Stimulated activated CD8-positive, alpha-beta memory T cell treated with anti-CD3 and anti-CD28 coated beads, Interleukin-12 subunit alpha, Interleukin-12 subunit beta, amount 100 ng/mL, for 24 hours (primary cell): ENCODE measurements at regions not wholly inside any gene's neighbourhood (a gene's known extent, or its start where the extent isn't known, plus 50 kb on each side); places are given as distances from the start of the nearest gene placed in this dataset.
"Not testable (repeated sequence)": the region's sequence is repeated elsewhere in the genome, so short reads cannot be mapped to it uniquely, and the experiment has no call there.

ENCODE experiments used
- DNase-seq: peaks from one replicate; pipeline ENCODE4 v3.0.0-alpha.2; 2020; ENCODE audit errors: extremely low read depth

DNA sequence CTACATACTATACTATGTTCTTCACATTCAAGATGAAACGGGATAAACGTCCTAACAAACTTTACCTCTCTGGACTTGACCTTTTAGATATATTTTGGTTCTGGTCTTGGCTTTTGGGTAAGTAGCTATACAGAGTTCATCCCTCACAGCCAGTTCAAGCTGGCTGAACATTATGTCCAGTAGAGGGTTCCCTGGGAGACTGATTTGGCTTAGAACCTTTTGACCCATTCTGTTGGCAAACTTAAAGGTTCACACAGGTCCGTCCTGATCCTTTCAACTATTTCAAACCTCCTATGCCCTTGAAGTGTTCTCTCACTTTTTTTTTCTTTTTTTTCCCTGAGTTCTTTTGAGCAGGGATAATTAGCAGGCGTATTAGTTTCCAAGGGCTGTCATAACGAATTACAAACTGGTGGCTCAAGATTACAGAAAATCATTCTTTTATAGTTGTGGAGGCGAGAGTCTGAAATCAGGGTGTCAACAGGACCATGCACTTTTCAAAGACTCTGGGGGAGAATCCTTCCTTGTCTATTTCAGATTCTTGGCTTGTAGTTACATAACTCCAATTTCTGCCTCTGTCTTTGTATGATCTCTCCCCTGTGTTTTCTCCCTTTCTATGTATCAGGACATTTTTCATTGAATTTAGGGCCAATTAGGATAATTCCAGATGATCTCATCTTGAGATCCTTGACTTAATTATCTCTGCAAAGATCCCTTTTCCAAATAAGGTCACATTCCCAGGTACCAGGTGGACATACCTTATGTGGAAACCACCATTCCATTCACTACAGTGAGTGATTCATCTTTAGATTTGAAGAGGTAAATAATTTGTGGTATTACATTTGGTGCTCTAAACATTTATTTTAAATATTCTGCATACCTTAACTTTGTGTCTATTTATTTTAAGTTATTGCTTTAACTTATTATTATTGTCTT lies 257.4 kb upstream of the USP25 start:
- DNase-seq: no peak

DNA sequence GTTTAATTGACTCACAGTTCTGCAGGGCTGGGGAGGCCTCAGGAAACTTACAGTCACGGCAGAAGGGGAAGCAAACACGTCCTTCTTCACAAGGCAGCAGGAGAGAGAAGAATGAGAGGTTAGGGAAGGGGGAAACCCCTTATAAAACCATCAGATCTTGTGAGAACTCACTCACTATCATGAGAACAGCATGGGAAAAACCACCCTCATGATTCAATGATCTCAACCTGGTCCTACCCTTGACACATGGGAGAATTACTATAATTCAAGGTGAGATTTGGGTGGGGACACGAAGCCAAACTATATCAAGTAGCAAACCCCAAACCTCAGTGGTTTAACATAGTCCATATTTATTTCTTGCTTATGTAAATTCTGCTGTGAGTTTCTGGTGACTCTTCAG lies 252.0 kb upstream of the USP25 start:
- not testable (repeated sequence) for DNase-seq

DNA sequence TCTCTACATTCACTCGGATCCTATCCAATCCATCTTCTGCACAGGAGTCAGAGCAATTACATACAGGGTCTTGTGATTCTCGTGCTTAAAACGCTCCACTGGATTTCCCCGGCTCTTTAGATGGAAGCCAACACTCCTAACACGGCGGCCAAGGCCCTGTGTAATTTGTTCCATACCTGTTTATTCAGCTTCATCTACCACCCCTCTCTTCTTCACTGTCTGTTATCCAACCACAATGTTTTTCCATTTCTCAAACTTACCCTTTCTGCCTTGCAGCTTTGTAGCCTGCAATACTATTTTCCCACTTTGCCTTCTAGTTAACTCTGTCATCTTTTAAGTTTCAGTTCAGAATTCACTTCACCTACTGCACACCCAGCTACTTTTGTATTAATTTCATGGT lies 249.6 kb upstream of the USP25 start:
- no peak for DNase-seq

DNA sequence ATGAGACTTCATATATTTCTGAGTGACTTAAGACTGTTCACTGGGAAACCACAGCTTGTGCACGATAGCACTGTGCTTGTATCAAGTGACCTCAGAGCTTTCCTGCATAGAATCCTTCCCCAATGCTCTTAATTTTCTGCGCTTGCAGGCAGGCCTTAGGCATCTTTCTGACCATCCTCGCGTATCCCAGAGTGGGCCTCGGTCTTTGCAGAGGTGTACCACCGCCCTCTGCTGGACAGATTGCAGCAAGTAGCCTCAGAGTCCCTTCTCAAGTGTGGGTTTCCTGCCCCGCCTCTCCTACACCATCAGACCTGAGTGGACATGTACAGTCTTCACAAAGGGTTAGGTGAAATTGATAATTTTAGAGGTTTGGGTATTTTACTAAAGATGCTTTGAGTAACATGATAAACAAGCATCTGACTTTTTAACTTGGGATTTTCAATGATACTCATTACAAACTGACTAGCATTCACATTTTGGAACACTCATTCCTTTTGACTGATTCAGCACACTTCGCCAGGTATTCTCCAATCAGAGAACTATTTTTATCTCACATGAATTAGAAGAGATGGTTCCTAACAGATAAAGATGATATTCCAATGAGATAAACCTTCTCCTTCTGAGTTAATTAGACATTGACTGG lies 246.5 kb upstream of the USP25 start:
- DNase-seq: peak; percentile 47

DNA sequence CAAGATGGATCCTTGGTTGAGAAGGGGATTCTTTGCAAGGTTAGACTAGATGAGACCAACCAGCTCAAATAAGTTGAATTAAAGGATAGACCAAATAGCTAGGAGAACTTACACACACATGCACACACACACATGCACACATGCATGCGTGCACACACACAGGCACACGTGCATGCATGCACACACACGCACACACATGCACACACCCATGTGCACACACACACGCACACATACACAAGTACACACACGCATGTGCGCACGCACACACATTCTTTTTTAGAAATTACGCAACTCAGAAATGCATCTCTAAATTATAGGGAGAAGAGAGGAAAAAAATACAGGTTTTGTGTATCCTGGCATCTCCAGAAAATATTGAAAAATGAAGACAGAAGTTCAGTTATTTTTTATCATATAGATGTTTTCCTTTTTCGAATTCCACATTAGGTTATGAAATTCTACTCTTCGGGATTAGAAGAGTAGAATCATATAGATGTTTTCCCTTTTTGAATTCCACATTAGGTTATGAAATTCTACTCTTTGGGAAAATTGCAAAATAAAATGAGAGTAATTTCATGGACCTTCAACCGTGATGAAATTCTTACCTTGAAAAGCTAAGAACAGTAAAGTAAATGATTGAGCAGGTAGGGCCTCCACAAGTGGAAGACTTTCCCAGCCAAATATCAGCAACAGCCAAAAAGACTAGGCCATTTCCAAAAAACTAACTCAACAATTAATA lies 243.2 kb upstream of the USP25 start:
- no peak for DNase-seq

DNA sequence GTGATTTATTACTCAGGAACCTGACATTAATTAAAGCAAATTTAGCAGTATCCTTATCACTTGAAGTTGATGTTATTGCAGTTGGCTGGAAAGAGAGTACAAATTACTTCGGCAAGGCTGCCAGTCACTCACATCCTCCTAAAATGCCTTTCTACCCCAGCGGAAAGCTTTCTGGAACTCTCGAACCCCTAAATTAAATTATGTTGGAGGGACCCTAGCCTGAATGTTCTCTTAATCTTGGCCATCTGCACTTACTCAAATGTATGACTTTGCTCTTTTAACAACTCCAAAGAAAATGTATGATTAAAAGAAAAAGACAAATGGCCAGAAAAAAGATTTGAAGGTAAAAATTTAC lies 242.6 kb upstream of the USP25 start:
- DNase-seq: no peak

DNA sequence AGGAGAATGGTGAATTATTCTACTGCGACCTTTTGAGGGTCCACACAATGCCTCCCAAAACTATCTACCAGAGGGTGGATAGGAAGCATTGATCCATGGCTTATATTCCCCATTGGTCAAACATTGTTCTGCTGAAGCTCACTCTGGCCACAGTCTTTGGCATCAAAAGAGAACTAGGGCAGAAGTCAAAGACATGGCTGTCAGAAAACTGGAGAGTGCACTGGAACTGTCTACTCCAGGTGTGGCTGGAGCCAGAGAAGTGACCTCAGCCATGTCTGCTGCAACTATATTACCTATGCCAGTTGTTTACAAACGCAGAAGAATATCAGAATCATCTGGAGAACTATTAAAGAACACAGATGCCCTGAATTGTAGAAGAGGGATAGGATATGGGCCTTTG lies 238.7 kb upstream of the USP25 start:
- DNase-seq: no peak

DNA sequence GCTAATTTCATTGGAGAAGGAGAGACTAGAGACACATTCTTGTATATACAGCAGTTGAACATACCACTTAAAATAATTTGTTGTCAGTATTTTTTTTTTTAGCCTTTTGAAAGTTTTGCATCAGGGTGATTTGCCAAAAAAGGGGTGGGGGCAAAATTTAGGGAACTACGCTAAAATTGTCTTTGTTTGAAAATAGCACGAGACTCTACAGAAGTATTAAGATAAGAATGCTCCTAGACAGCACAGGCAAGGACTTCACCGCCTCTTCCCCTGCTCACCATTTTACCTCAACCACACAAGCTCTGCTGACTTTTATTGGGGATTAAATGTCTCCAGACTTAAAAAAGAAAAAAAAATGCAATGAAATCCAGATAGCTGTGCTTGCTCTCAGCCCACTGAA lies 236.1 kb upstream of the USP25 start:
- DNase-seq: no peak

DNA sequence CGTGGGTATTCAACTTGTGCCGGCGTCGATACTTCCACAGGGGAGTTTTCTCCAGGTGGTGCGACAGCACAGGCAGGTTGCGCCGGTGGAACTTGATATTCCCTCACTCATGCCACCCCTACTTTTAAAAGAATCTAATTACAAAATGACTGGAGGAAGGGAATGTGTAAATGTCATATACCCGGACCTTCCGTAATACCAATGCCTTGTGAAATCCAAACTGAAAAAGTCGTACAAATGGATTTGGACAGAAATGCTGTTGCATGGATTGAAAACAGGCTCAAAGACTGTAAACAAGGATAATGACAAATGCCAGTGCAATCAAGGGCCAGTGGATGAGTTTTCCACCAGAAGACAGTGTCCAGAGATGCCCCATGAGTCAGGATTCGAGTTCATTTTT lies 235.3 kb upstream of the USP25 start:
- DNase-seq: no peak

DNA sequence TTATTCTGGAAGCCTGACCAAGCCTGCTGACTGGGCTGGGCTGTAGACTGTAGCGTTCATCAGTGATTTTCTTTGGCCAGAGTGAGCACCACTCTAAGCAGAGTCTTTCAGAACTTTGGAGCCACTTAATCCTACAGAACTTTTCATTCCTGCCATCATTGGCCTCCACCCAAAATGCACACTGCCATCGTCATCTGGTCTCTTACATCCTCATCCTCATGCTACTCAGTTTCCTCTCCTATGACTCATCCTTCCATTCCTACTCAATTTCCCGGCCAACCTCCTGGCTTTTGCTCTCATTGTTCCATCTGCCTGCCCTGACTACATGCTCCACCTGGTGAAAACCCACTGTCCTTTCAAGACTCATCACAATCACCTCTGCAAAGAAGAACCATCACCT lies 233.8 kb upstream of the USP25 start:
- DNase-seq: no peak

DNA sequence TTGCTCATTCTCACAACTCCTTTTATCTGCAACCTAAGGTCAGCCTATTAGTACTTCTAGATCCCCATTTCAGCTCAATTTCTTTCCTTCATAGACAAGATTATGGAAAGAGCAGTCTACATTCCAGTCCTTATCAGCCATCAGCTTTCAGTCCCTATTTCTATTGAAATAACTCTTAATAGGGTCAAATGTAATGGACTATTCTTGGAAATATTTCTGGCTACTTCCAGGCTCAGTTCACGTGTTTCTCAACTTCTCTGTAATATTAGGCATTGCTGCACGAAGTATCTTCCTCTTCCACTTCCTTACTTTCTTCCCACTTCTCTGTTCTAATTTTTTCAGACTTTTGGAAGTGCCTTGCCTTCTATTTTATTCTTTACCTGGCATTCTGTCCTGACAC lies 232.9 kb upstream of the USP25 start:
- DNase-seq: no peak

DNA sequence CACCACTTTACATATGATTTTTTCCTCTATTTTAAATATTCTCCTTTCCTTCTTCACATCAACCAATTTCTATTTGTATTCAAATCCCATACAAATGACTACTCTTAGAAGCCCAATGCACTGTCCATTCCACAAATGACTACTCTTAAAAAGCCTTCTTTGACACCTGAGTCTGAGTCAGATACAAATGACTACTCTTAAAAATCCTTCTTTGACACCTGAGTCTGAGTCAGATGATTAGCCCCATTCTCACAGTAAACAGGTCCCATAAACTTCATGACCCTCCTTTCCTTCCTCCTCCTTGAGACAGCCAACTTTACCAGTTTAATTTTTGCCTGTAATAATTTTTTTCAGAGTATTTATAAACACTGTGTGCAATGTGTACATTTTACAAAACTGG lies 231.3 kb upstream of the USP25 start:
- DNase-seq: no peak

DNA sequence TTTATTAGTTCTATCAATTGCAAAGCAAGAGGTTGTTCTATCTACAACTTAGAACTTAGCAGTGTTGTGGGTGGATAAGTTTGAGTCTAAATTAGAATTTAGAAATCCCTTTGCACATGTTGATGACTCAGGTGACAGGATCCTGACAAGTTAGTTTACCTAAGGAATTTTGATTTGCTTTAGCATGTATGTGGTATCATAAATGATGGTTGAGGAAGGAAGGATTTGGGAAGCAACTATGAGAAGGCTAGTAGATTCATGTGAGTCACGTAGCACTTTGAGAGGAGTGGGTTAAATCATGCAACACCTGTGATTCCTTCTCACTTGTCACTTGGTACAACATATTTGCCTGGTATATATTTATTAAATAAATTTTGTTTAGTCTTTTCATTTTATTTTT lies 223.7 kb upstream of the USP25 start:
- no peak for DNase-seq

DNA sequence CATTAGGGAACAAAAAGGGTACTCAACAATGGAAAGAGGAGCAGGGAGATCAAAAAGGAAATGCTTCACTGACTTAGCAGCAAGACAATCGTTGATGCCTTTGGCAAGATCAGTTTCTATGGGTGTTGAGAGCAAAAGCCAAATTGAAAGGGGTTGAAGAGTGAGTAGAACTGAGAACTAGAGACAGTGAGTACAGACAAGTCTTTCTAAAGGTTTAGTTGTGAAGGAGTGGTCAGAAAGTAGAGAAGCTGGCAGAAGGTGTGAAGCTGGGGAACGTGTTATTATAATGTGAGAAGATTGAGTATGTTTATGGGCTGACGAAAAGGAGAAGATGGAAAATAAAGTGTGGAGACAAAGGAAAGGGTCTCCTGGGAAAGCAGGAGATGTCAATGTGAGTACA lies 221.2 kb upstream of the USP25 start:
- no peak for DNase-seq

DNA sequence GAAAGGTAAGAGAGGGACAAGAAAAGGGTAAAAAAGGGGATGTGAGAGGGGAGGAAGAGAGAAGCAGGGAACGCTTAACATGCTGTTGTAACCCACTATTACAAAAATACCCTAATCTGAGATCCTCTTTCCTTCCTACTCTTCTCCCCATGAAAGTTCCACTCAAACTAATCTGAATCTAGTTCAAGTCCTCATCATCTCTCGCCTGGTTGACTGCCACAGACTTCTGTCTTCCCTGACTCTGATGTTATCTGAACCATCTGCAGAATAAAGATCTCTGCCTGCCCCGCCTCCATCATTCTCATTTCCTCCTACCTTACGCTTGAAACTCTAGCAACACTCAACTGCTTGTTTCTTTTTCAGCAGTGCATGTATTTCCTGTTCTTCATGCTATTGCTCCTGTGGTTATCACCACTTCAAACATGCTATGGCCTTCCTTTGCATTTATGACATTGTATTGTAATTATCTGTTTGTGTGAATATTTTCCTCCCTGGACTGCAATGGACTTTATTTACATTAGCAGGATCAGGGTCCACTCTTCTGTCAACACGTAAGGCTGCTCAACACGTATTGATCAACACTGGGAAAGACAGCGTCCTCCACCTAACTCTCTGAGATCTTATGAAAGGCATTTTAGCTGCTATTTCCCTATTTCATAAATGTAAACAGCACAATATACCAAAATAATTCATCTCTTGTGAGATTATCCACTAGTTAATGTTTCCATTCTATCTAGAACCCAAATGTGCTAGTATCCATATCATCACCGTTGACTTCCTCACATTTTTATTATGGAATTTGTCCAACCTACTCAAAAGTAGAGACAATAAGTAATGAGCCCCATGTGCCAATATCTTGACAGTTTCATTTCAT lies 215.5 kb upstream of the USP25 start:
- peak; percentile 3 for DNase-seq

DNA sequence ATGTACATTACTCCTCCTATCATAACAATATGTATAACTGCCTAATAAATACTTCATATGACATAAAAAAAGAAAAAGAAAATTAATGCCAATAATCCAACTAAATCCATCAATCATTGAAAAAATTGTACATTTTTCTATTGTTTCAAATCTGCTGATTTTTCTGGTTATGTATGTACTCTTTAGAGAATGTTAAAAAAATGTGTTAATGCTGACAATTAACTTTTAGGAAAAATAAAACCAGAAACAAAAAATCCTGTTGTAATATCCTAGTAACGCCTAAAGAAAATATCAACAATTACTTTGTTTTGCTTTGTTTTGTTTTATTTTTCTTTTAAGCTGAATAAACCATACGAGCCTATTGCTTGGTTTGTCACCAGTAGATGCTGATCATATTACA lies 213.9 kb upstream of the USP25 start:
- no peak for DNase-seq

DNA sequence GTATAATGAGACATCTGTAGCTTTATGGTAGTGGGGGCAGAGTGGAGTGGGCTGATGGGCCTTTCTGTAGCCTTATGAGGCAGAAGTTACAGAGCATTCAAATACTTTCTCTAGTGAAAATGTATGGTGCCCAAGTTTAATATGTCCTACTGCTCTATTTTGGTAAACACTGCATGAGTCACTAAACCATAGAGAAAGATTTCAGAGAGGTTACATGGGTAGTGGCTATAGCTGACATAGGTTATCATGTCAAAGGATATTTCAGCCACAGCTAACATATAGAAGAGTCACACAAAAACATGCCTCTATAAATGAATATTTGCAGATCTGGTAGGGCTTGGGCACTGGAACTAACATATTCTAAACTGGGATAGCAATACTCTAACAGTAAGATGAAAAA lies 212.4 kb upstream of the USP25 start:
- DNase-seq: no peak

DNA sequence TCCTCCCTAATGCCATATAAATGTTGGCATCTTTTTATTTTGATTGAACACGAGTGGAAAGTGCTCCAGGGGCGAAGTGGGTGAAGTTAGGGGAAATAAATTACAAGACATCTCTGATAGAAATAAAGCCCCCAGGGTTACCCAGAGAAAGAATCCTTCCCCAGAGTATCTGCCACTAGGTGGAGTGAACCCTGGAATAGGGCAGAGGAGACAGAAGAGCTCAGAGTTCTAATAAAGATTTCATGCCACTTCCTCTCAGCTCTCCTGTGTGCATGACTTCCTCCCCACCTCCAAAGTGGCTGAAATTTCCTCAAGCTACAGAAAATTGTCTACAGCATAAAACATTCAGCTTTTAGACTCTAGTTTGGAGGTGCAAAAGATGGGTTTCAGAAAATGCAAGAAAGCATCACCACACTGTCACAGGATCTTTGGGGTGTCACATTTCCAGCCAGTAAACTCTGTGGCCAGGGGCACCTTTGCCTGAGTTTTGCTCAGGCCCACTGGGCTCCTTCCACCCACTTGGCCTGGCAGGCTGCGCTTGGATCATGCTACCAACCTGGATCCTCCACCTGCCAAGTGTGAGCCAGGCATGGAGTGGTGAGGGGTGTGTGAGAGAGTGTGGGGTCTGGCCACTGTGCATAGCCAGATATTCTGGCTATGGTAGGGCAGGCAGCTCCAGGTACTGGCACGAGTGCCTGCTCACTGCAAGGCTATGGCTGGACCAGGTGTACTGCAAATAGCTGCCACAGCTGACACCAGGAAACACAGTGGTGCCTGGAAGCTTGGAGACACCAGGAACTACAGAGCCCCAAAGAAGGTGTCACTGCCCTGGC lies 208.8 kb upstream of the USP25 start:
- DNase-seq: no peak

DNA sequence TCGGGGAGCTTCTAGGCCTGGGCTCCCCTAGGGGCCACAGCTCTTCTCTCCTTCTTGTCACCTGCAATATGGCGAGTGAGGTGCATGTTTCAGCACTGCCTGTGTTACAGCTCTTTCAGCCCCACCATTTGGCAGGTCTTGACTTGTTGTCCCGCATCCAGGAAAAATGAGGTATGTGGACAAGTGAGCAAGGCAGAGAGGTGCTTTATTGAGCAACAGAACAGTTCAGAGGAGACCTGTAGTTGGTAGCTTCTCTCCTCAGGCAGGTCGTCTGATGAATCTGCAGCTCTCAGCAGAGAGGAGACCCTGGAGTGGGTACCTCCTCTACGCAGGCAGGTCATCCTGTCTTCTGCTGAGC lies 208.2 kb upstream of the USP25 start:
- DNase-seq: no peak

DNA sequence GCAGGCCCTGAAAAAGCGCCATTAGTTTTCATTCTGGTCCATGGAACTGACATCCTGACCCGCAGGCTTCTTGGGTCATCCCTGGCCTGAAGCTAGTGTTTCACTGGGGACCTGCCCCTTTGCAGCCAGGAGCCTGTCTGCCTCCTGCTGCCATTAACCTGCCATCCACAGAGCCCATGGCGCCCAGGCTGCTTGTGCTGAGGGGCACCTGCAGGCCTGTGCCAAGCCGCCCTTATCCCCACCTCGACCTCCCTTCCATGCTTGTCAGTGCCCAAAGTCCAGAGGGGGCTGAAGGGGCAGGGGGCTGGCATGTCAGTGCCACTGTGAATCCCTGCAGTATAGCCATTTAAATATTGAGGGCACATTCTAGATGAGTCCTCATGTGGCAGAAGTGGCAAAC lies 207.6 kb upstream of the USP25 start:
- DNase-seq: no peak

DNA sequence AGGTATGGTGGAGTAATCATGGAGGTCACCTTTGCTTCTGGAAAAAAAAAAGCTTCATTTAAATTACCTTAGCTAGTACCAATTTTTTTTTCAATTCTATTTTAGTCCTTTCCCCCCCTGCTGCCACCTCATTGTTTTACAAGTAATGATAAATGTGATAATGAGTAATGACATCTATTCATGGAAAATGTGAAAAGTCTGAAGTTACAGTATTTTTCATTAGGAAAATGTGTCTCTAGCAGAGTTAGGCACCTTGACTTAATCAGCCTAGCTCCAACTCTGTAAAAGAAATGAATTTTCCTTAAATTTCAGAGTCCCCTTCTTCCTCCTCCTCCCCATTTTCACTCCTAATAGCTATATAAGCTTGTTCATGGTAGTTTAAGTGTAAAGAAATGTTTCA lies 204.9 kb upstream of the USP25 start:
- DNase-seq: no peak
